ENCODE measurements at regions not wholly inside any gene's neighbourhood (a gene's known extent, or its start where the extent isn't known, plus 50 kb on each side); places are given as distances from the start of the nearest gene placed in this dataset.

DNA sequence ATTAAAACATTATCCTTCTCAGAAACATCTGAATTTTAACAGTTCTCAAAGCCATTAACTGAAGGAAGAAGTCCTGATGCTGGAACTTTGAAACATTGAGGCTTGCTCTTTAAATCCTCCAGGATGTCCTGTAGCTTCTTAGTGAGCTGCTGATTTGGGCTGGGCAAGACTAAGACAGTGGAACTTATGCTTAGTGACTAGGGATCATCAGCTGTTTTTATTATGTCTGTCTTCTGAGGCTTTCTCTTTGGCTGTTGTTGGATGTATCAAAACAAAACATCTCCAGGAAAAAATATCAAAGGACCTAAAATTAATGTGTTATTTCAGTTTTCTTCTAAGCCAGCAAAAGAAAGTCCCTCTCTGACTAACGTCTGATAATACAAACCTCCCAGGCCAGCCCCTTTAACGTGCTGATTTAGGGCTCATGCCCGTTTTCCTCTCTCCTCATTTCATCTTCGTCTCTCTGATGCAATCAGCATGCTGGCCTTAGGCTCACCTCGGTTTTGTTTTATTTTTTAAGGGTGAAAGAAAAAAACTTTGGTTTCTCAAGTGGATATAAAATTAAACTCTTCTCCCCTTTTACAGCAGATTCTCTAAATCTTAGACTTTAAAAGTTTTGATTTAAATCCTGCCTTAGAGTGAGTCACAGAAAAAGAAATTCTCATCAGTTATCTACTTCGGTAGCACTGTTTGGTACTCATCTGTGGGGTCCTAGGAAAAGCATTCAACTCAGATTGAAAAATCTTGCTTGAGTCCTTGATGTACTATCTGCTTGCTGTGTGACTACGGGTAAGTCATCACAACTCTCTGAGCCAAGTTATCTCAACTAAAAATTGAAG, 106.2 kb upstream of the CCDC91 start:
- no peaks in the 10 kb centered on the region for H3K9me3 ChIP-seq (ENCODE audit: control insufficient read depth, low read length)
- Mint-ChIP-seq H3K4me1 (no peaks in the 10 kb centered on the region), H3K9me3 (no peaks in the 10 kb centered on the region), H3K36me3 (ENCODE audit: low read depth) (no peaks in the 10 kb centered on the region), H3K27me3 (ENCODE audit: insufficient read depth) (no peaks in the 10 kb centered on the region), H3K27ac (no peak overlapping the region), H3K4me3 (no peak overlapping the region)
- H3K4me3 ChIP-seq (ENCODE audit: low read length), result no peak overlapping the region
- 84 to 93% methylated on average over 2 to 6 of the region's 7 CpGs for WGBS, 2 experiments (ENCODE audit: insufficient coverage in 1 of 2, insufficient read length in 1 of 2)
- no peak for DNase-seq
- H3K27ac ChIP-seq (ENCODE audit: low read depth, low read length), result no peak overlapping the region
- H3K36me3 ChIP-seq (ENCODE audit: control insufficient read depth, insufficient read depth, low read length), result no peaks in the 10 kb centered on the region
- TF ChIP-seq, protein P1, sequence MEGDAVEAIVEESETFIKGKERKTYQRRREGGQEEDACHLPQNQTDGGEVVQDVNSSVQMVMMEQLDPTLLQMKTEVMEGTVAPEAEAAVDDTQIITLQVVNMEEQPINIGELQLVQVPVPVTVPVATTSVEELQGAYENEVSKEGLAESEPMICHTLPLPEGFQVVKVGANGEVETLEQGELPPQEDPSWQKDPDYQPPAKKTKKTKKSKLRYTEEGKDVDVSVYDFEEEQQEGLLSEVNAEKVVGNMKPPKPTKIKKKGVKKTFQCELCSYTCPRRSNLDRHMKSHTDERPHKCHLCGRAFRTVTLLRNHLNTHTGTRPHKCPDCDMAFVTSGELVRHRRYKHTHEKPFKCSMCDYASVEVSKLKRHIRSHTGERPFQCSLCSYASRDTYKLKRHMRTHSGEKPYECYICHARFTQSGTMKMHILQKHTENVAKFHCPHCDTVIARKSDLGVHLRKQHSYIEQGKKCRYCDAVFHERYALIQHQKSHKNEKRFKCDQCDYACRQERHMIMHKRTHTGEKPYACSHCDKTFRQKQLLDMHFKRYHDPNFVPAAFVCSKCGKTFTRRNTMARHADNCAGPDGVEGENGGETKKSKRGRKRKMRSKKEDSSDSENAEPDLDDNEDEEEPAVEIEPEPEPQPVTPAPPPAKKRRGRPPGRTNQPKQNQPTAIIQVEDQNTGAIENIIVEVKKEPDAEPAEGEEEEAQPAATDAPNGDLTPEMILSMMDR (conservative IDR thresholded peaks at IDR 0.05), result no peak
- H3K27me3 ChIP-seq (ENCODE audit: control insufficient read depth, insufficient read depth, low read length, poor library complexity, severe bottlenecking), result no peaks in the 10 kb centered on the region
- H3K9ac ChIP-seq (ENCODE audit: extremely low read depth, low read length, poor library complexity, severe bottlenecking), result no peak overlapping the region
- H3K4me1 ChIP-seq (ENCODE audit: control insufficient read depth, insufficient read depth, low read length), result no peaks in the 10 kb centered on the region

DNA sequence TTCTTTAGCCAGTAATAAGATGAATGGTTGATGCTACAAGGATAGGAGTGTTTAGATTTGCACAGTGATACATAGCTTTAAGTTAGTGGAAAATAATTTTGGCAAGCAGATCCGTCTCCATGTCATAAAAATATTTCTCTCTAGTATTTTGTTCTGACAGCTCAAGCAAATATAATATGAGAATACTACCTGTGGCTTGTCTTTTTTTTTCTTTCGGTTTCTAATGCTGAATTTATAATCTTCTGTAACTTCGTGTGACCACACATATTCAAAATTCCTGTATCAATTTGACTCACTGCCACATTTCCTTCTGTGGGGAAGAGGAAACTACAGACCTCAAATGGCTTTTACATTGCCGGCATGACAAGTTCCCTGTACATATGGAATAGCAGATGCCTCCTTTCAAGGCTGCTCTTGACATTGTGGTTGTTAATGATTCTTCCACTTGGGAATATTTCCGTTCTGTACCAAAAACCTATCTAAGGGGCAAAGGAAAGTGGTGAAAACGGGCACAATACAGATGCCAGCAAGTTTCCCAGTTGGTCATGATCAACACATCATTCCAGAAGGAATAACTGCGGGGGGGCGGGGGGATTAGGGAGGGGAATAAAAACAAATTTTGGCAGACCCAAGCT, 103.6 kb upstream of the CCDC91 start:
- Mint-ChIP-seq H3K36me3 (ENCODE audit: low read depth) (no peaks in the 10 kb centered on the region), H3K4me3 (no peak overlapping the region), H3K4me1 (peaks cover 3% of the 10 kb centered on the region), H3K27ac (no peak overlapping the region), H3K27me3 (ENCODE audit: insufficient read depth) (no peaks in the 10 kb centered on the region), H3K9me3 (no peaks in the 10 kb centered on the region)
- no peak overlapping the region for H3K27ac ChIP-seq (ENCODE audit: low read depth, low read length)
- DNase-seq, result no peak
- 91 to 94% methylated on average over 4 to 8 of the region's 8 CpGs for WGBS, 2 experiments (ENCODE audit: insufficient coverage in 1 of 2, insufficient read length in 1 of 2)
- H3K9ac ChIP-seq (ENCODE audit: extremely low read depth, low read length, poor library complexity, severe bottlenecking), result no peak overlapping the region
- H3K9me3 ChIP-seq (ENCODE audit: control insufficient read depth, low read length), result no peaks in the 10 kb centered on the region
- H3K4me1 ChIP-seq (ENCODE audit: control insufficient read depth, insufficient read depth, low read length), result no peaks in the 10 kb centered on the region
- H3K27me3 ChIP-seq (ENCODE audit: control insufficient read depth, insufficient read depth, low read length, poor library complexity, severe bottlenecking), result no peaks in the 10 kb centered on the region
- no peak overlapping the region for H3K4me3 ChIP-seq (ENCODE audit: low read length)
- TF ChIP-seq, protein P1 (conservative IDR thresholded peaks at IDR 0.05), result no peak
- no peaks in the 10 kb centered on the region for H3K36me3 ChIP-seq (ENCODE audit: control insufficient read depth, insufficient read depth, low read length)

DNA sequence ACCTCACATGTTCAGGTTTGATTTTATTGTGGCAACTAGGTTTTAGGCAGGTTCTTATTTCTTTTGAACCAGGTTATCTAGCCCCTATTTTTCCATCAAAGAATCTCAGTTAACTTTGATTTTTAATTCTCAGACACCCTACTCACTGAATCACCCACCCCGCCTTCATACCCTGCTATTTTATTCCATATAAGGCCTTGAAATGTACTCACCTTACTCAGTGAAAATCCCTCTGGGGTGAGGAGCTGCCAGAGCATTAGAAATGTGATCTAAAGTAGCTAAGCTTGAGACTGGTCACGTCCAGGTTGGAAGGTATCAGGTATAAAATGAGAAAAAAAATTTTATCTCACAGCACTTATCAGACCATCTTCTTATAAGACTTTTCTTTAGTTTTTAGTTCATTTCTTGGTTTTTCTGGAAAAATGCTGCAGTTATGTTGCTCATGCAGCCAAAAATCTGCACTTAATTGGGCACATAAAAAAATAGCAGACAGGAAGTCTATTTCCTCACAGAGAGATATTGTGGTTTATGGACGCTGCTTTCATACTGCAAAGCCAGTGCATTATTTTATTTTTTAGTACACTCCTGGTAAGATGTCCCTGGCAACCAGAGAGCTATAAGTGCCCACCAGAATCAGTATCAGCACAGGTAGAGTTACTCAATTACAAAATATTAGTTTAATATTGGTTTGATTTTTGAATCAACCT, 101.5 kb upstream of the CCDC91 start:
- Histone ChIP-seq H3K27ac (ENCODE audit: low read depth, low read length) (no peak overlapping the region), H3K4me3 (ENCODE audit: low read length) (no peak overlapping the region), H3K4me1 (ENCODE audit: control insufficient read depth, insufficient read depth, low read length) (no peaks in the 10 kb centered on the region), H3K36me3 (ENCODE audit: control insufficient read depth, insufficient read depth, low read length) (no peaks in the 10 kb centered on the region), H3K9me3 (ENCODE audit: control insufficient read depth, low read length) (no peaks in the 10 kb centered on the region), H3K27me3 (ENCODE audit: control insufficient read depth, insufficient read depth, low read length, poor library complexity, severe bottlenecking) (no peaks in the 10 kb centered on the region), H3K9ac (ENCODE audit: extremely low read depth, low read length, poor library complexity, severe bottlenecking) (no peak overlapping the region)
- TF ChIP-seq, protein P1 (conservative IDR thresholded peaks at IDR 0.05), result no peak
- no peaks in the 10 kb centered on the region for H3K27me3 Mint-ChIP-seq (ENCODE audit: insufficient read depth)
- H3K9me3 Mint-ChIP-seq, result no peaks in the 10 kb centered on the region
- no peak overlapping the region for H3K27ac Mint-ChIP-seq
- 95% methylated on average over 2 of the region's 3 CpGs; no CpG with 5 or more reads in 1 of the 2 experiments for WGBS, 2 experiments (ENCODE audit: insufficient coverage in 1 of 2, insufficient read length in 1 of 2)
- no peak for DNase-seq
- no peak overlapping the region for H3K4me3 Mint-ChIP-seq
- H3K4me1 Mint-ChIP-seq, result peaks cover 3% of the 10 kb centered on the region
- no peaks in the 10 kb centered on the region for H3K36me3 Mint-ChIP-seq (ENCODE audit: low read depth)
